Right ventricle myocardium superior (tissue), 1 donor: ENCODE measurements at regions not wholly inside any gene's neighbourhood (a gene's known extent, or its start where the extent isn't known, plus 50 kb on each side); places are given as distances from the start of the nearest gene placed in this dataset.
"Not testable (repeated sequence)": the region's sequence is repeated elsewhere in the genome, so short reads cannot be mapped to it uniquely, and the experiment has no call there.

Source experiments
- ATAC-seq: fragments of 200-7000 bp; cut with Tn5 transposase; one replicate; pipeline ENCODE4 v1.9.1; 2020; ENCODE audit warnings: mild to moderate bottlenecking; ENCODE audit not compliant: poor library complexity
- DNase-seq: peaks from one replicate; pipeline ENCODE4 v3.0.0-alpha.2; 2020
- intact Hi-C: fragments of 100-400 bp; cut with DNase I; formaldehyde crosslinking; loops from one replicate; pipeline ENCODE4 v1.11.2; 2022
- donor health status: DM: no; HTN: yes; CAD: no; lungs with severe emphysema.

GRCh38 chr5:3090305-3090704, 338.8 kb upstream of the IRX2 start:
- DNase-seq, ATAC-seq, intact Hi-C loops: not testable (repeated sequence)

GRCh38 chr5:3080366-3080765, 328.9 kb upstream of the IRX2 start:
- intact Hi-C loops: no loop called here
- no peak for ATAC-seq
- no peak for DNase-seq

GRCh38 chr5:3077684-3078083, 326.2 kb upstream of the IRX2 start:
- ATAC-seq: no peak
- DNase-seq: no peak
- intact Hi-C loops: no loop called here

GRCh38 chr5:3075309-3075708, 323.8 kb upstream of the IRX2 start:
- intact Hi-C loops: no loop called here
- DNase-seq: no peak

GRCh38 chr5:3068401-3068800, 316.9 kb upstream of the IRX2 start:
- intact Hi-C loops: no loop called here
- DNase-seq (no peak), ATAC-seq (no peak)

More at GRCh38 chr5:3075309-3075708, 323.8 kb upstream of the IRX2 start:
- ATAC-seq: no peak

- no peak for ATAC-seq
- intact Hi-C loops: no loop called here
- DNase-seq: no peak
Observed at GRCh38 chr5:3060283-3060682, 308.8 kb upstream of the IRX2 start.

GRCh38 chr5:3059488-3059887, 308.0 kb upstream of the IRX2 start:
- intact Hi-C loops: no loop called here
- DNase-seq (no peak), ATAC-seq (no peak)

- intact Hi-C loops: no loop called here
- ATAC-seq (no peak), DNase-seq (no peak)
Observed at GRCh38 chr5:3058942-3059341, 307.5 kb upstream of the IRX2 start.

- ATAC-seq: no peak
- intact Hi-C loops: no loop called here
- no peak for DNase-seq
Observed at GRCh38 chr5:3056866-3057265, 305.4 kb upstream of the IRX2 start.

- intact Hi-C loops: no loop called here
- DNase-seq (no peak), ATAC-seq (no peak)
Observed at GRCh38 chr5:3051400-3051799, 299.9 kb upstream of the IRX2 start.

GRCh38 chr5:3050863-3051262, 299.4 kb upstream of the IRX2 start:
- DNase-seq (no peak), ATAC-seq (no peak)
- intact Hi-C loops: no loop called here

- no peak for ATAC-seq
- intact Hi-C loops: no loop called here
- DNase-seq: no peak
Observed at GRCh38 chr5:3049261-3049660, 297.8 kb upstream of the IRX2 start.

GRCh38 chr5:3047212-3047774, 295.8 kb upstream of the IRX2 start:
- ATAC-seq: no peak
- intact Hi-C loops: no loop called here
- DNase-seq: no peak

GRCh38 chr5:3043600-3043999, 292.1 kb upstream of the IRX2 start:
- ATAC-seq: no peak
- intact Hi-C loops: no loop called here
- no peak for DNase-seq

- intact Hi-C loops: no loop called here
- DNase-seq: no peak
- no peak for ATAC-seq
Observed at GRCh38 chr5:3041001-3041400, 289.5 kb upstream of the IRX2 start.

- ATAC-seq (no peak), DNase-seq (no peak)
- intact Hi-C loops: no loop called here
Observed at GRCh38 chr5:3036041-3036788, 284.7 kb upstream of the IRX2 start.

GRCh38 chr5:3035452-3035851, 284.0 kb upstream of the IRX2 start:
- no peak for DNase-seq
- no peak for ATAC-seq
- intact Hi-C loops: no loop called here

GRCh38 chr5:3034881-3035280, 283.4 kb upstream of the IRX2 start:
- DNase-seq: no peak

GRCh38 chr5:3034449-3034848, 283.0 kb upstream of the IRX2 start:
- intact Hi-C loops: no loop called here
- ATAC-seq (no peak), DNase-seq (no peak)

More at GRCh38 chr5:3034881-3035280, 283.4 kb upstream of the IRX2 start:
- intact Hi-C loops: no loop called here
- ATAC-seq: no peak

GRCh38 chr5:3033033-3033755, 281.7 kb upstream of the IRX2 start:
- intact Hi-C loops: no loop called here
- no peak for ATAC-seq

More at GRCh38 chr5:3033033-3033755, 281.7 kb upstream of the IRX2 start:
- no peak for DNase-seq
